HCT116 (cell line): ENCODE measurements at regions not wholly inside any gene's neighbourhood (a gene's known extent, or its start where the extent isn't known, plus 50 kb on each side); places are given as distances from the start of the nearest gene placed in this dataset.

Source experiments
- ATAC-seq: fragments of 200-7000 bp; cut with Tn5 transposase; 2 replicates; pipeline ENCODE4 v1.9.1; 2020; ENCODE audit warnings: mild to moderate bottlenecking, moderate library complexity
- BruUV-seq: library from RNA; stranded (reverse); fragments of 400-500 nt; replicated peaks from 2 replicates; lab custom pipeline; 2021; lab: Mats Ljungman, UMichigan
- CTCF ChIA-PET: fragments of 300-600 bp; sonication (Branson Sonifier 250); formaldehyde crosslinking; loops from one replicate; lab custom pipeline; 2021; ENCODE audit warnings: antibody characterized with exemption; lab: Charles Lee
- POLR2A ChIA-PET: fragments of 300-600, 350-600 bp; sonication (Branson Sonifier 250); formaldehyde crosslinking; loops from one replicate; lab custom pipeline; 2021; ENCODE audit warnings: antibody characterized with exemption; lab: Charles Lee
- RAD21 ChIA-PET, 2 experiments: fragments of 300-600 bp; sonication (Branson Sonifier 250); formaldehyde crosslinking; loops; one replicate each; lab custom pipeline; 2023; ENCODE audit warnings: low total read pairs in 2 of 2; ENCODE audit not compliant: uncharacterized antibody in 2 of 2, unreplicated experiment in 2 of 2, low non-redundant PET in 1 of 2; lab: Charles Lee
- DNase-seq: peaks from one replicate; pipeline ENCODE4 v3.0.0-alpha.2; 2010; ENCODE audit warnings: low read depth, low spot score
- H2AFZ ChIP-seq: fragments of 200-600 bp; shearing (Covaris generic), sonication (generic); 2 replicates; pipeline ENCODE4 v1.6.1; 2017; ENCODE audit warnings: low read depth, mixed run types, mixed read lengths, antibody characterized with exemption, low read length; ENCODE audit not compliant: poor library complexity, severe bottlenecking
- H3K27ac ChIP-seq: 2 replicates; pipeline ENCODE4 v1.5.1; 2012; ENCODE audit warnings: low read depth, low read length
- H3K27me3 ChIP-seq: fragments of 200-600 bp; sonication (generic); 2 replicates; pipeline ENCODE4 v1.6.1; 2016; ENCODE audit warnings: mixed run types, low read length, mixed read lengths; ENCODE audit not compliant: insufficient read depth
- H3K36me3 ChIP-seq, 2 experiments: fragments of 200-500 bp in 1 of 2; fragments of 200-600 bp in 1 of 2; sonication (Bioruptor generic) in 1 of 2; sonication (generic) in 1 of 2; 2 replicates each; pipeline versions ENCODE4 v1.5.1 to v1.6.1; 2014 to 2016; ENCODE audit warnings: low read length in 2 of 2, inconsistent platforms in 1 of 2, mixed read lengths in 1 of 2, mixed run types in 1 of 2; ENCODE audit not compliant: insufficient read depth in 2 of 2, control insufficient read depth in 1 of 2
- H3K4me1 ChIP-seq, 2 experiments: fragments of 200-600 bp in 1 of 2; sonication (generic) in 1 of 2; 2 replicates each; pipeline versions ENCODE4 v1.5.1 to v1.6.1; 2012 to 2017; ENCODE audit warnings: low read length in 2 of 2, inconsistent platforms in 1 of 2, mild to moderate bottlenecking in 1 of 2, mixed read lengths in 1 of 2, mixed run types in 1 of 2, moderate library complexity in 1 of 2; ENCODE audit not compliant: insufficient read depth in 2 of 2, control insufficient read depth in 1 of 2
- H3K4me2 ChIP-seq: fragments of 200-600 bp; sonication (generic); 2 replicates; pipeline ENCODE4 v1.6.1; 2017; ENCODE audit warnings: mixed run types, low read length, mixed read lengths
- H3K4me3 ChIP-seq, 2 experiments: fragments of 200-600 bp in 1 of 2; sonication (generic) in 1 of 2; replicated peaks in 1 of 2; 2 replicates each; pipeline ENCODE4 v1.5.1; 2011 to 2016; ENCODE audit warnings: low read length in 2 of 2, control low read depth in 1 of 2, low read depth in 1 of 2, mild to moderate bottlenecking in 1 of 2, mixed read lengths in 1 of 2, mixed run types in 1 of 2
- H3K79me2 ChIP-seq: fragments of 200-600 bp; sonication (generic); 2 replicates; pipeline ENCODE4 v1.6.1; 2017; ENCODE audit warnings: mild to moderate bottlenecking, mixed run types, low read length, moderate library complexity, mixed read lengths; ENCODE audit not compliant: insufficient read depth
- H3K9ac ChIP-seq: fragments of 200-600 bp; sonication (generic); 2 replicates; pipeline ENCODE4 v1.6.1; 2016; ENCODE audit warnings: low read length, mixed read lengths
- H3K9me2 ChIP-seq: fragments of 200-600 bp; sonication (generic), shearing (Covaris generic); 2 replicates; pipeline ENCODE4 v1.6.1; 2017; ENCODE audit warnings: mixed run types, mild to moderate bottlenecking, moderate library complexity; ENCODE audit not compliant: insufficient read depth
- H3K9me3 ChIP-seq, 2 experiments: fragments of 200-500 bp in 1 of 2; fragments of 200-600 bp in 1 of 2; sonication (Bioruptor generic) in 1 of 2; sonication (generic) in 1 of 2; 2 replicates each; pipeline ENCODE4 v1.6.1; 2014 to 2017; ENCODE audit warnings: low read length in 2 of 2, mixed read lengths in 2 of 2, inconsistent platforms in 1 of 2, low read depth in 1 of 2, mild to moderate bottlenecking in 1 of 2, mixed run types in 1 of 2, moderate library complexity in 1 of 2; ENCODE audit not compliant: control insufficient read depth in 1 of 2, insufficient read depth in 1 of 2
- H4K20me1 ChIP-seq: fragments of 200-600 bp; sonication (generic), shearing (Covaris generic); 2 replicates; pipeline ENCODE4 v1.6.1; 2017; ENCODE audit warnings: mixed run types, mild to moderate bottlenecking, moderate library complexity; ENCODE audit not compliant: insufficient read depth
- CBX3 ChIP-seq: IDR thresholded peaks from 2 replicates; pipeline ENCODE4 v1.6.1; 2012; ENCODE audit warnings: low read depth
- ELF1 ChIP-seq: IDR thresholded peaks from 2 replicates; pipeline ENCODE4 v1.6.1; 2012; ENCODE audit warnings: low read depth, borderline replicate concordance
- EZH2 ChIP-seq: fragments of 200-600 bp; sonication (generic); IDR thresholded peaks from 2 replicates; pipeline ENCODE4 v1.6.1; 2017; ENCODE audit warnings: antibody characterized with exemption, mixed run types
- FOSL1 ChIP-seq: IDR thresholded peaks from 2 replicates; pipeline ENCODE4 v1.6.1; 2012; ENCODE audit warnings: low read depth
- POLR2A ChIP-seq: IDR thresholded peaks from 2 replicates; pipeline ENCODE4 v1.7.0; 2011; ENCODE audit warnings: borderline replicate concordance; ENCODE audit not compliant: insufficient read depth, insufficient read length; ENCODE audit errors: extremely low read depth
- RAD21 ChIP-seq: IDR thresholded peaks from 2 replicates; pipeline ENCODE4 v1.6.1; 2012; ENCODE audit warnings: low read depth, mild to moderate bottlenecking
- SIN3A ChIP-seq: IDR thresholded peaks from 2 replicates; pipeline ENCODE4 v1.6.1; 2012; ENCODE audit warnings: low read depth
- SP1 ChIP-seq: IDR thresholded peaks from 2 replicates; pipeline ENCODE4 v1.6.1; 2012; ENCODE audit warnings: low read depth
- SRF ChIP-seq: IDR thresholded peaks from 2 replicates; pipeline ENCODE4 v1.6.1; 2012; ENCODE audit warnings: low read depth
- TCF7L2 ChIP-seq: IDR thresholded peaks from 2 replicates; pipeline ENCODE4 v1.7.0; 2011; ENCODE audit warnings: borderline replicate concordance, inconsistent platforms; ENCODE audit not compliant: insufficient read depth, insufficient read length; ENCODE audit errors: extremely low read depth
- YY1 ChIP-seq: IDR thresholded peaks from 2 replicates; pipeline ENCODE4 v1.6.1; 2011; ENCODE audit warnings: low read length, low read depth, moderate library complexity, mild to moderate bottlenecking; ENCODE audit not compliant: insufficient replicate concordance; ENCODE audit errors: extremely low read depth
- intact Hi-C: fragments of 100-400 bp; cut with micrococcal nuclease; formaldehyde crosslinking; loops from 2 replicates; pipeline ENCODE4 v1.10.0; 2022
- TF ChIP-seq, protein P1 (sequence below): IDR thresholded peaks from 2 replicates; pipeline ENCODE4 v1.6.1; 2012; ENCODE audit warnings: low read depth

DNA sequence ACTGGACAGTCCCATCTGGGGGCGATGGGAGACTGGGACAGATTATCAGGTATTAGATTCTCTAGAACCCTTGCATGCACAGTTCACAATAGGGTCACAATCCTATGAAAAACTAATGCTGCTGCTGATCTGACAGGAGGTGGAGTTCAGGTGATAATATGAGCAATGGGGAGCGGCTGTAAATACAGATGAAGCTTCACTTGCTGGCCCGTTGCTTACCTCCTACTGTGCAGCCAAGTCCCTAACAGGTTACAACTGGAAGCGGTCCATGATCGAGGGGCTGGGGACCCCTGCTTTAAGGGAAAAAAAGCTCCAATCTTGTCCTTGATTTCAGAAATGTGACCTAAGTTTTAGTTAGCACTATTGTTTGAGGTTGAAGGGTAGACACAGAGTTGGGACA lies 175.2 kb downstream of the ZNF330 start:
- no peak overlapping the region for H3K4me2 ChIP-seq
- H3K9me3 ChIP-seq: no peaks in the 10 kb centered on the region
- intact Hi-C loops: no loop called here
- no peak overlapping the region for H3K27ac ChIP-seq
- ATAC-seq (no peak), DNase-seq (no peak)
- no peaks in the 10 kb centered on the region for H3K4me1 ChIP-seq
- RAD21 ChIA-PET: no interaction called here
- no peaks in the 10 kb centered on the region for H3K79me2 ChIP-seq
- TF ChIP-seq SP1: no peak
- TF ChIP-seq TCF7L2: no peak
- no peak for TF ChIP-seq POLR2A
- TF ChIP-seq RAD21: no peak
- TF ChIP-seq, protein P1, sequence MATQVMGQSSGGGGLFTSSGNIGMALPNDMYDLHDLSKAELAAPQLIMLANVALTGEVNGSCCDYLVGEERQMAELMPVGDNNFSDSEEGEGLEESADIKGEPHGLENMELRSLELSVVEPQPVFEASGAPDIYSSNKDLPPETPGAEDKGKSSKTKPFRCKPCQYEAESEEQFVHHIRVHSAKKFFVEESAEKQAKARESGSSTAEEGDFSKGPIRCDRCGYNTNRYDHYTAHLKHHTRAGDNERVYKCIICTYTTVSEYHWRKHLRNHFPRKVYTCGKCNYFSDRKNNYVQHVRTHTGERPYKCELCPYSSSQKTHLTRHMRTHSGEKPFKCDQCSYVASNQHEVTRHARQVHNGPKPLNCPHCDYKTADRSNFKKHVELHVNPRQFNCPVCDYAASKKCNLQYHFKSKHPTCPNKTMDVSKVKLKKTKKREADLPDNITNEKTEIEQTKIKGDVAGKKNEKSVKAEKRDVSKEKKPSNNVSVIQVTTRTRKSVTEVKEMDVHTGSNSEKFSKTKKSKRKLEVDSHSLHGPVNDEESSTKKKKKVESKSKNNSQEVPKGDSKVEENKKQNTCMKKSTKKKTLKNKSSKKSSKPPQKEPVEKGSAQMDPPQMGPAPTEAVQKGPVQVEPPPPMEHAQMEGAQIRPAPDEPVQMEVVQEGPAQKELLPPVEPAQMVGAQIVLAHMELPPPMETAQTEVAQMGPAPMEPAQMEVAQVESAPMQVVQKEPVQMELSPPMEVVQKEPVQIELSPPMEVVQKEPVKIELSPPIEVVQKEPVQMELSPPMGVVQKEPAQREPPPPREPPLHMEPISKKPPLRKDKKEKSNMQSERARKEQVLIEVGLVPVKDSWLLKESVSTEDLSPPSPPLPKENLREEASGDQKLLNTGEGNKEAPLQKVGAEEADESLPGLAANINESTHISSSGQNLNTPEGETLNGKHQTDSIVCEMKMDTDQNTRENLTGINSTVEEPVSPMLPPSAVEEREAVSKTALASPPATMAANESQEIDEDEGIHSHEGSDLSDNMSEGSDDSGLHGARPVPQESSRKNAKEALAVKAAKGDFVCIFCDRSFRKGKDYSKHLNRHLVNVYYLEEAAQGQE: no peak
- no peak for TF ChIP-seq SRF
- no peak for TF ChIP-seq YY1
- no peak for TF ChIP-seq CBX3
- no peak for TF ChIP-seq ELF1
- no peak for TF ChIP-seq EZH2
- no peak for TF ChIP-seq SIN3A
- TF ChIP-seq FOSL1: no peak
- H3K9me2 ChIP-seq: no peaks in the 10 kb centered on the region
- H3K9ac ChIP-seq: no peak overlapping the region
- H3K36me3 ChIP-seq: no peaks in the 10 kb centered on the region
- H2AFZ ChIP-seq: no peak overlapping the region
- H4K20me1 ChIP-seq: no peaks in the 10 kb centered on the region
- no peak overlapping the region for H3K4me3 ChIP-seq
- POLR2A ChIA-PET: no interaction called here
- CTCF ChIA-PET: no interaction called here
- BruUV-seq: no TSS peak
- H3K27me3 ChIP-seq: no peaks in the 10 kb centered on the region
